ENCODE measurements at regions not wholly inside any gene's neighbourhood (a gene's known extent, or its start where the extent isn't known, plus 50 kb on each side); places are given as distances from the start of the nearest gene placed in this dataset.

DNA sequence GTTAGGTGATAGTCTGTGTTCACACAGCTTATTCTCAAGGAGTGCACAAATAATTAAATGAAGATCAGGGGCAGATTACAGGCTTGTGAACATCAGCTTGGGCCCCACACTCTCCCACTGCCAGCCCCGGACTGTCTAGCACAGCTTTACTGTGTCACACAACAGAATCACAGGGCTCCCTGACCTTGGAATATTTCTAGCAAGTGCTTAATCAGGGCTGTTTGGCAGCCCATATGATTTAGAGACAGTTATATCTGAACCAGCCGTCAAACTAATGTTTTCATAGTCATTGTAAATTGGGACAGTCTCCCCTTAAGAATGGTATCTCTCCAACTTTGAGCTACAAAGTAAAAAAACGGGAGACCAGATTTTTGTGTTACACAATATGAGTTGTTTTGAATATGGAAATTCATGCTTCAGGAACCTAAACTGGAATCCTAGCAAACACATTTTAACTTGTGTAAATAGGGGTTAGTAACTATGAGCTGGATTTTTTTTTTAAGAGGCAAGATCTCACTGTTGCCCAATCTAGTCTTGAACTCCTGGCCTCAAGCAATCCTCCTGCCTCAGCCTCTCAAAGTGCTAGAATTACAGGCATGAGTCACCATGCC lies 517.6 kb downstream of the BNC2 start:
- DNase-seq: no peak

DNA sequence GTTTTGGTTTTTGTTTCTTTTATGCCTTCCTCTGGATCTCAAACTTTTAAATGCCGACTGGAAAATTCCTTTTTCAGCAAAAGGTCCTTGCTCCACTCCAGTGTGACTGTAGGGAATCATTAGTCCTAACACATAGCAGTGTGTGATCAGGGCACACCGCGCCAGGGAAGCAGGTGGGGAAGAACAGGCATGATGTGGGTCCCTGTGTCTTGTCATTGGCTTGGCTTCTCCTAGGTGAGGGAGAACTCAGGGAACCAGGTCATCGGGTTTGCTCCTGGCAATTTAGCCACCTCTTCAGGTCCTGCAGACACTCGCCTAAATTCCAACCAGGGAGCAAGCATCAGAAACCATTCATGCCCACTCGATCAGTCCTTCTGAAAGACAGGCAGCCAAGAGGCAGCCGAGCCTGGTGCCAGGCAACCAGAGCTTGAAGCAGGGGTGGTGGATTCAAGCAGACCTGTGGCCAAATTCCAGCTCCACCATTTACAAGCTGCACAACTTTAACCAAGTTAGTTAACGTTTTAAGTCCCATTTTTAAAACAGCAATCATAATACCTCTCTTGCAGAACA lies 514.2 kb downstream of the BNC2 start:
- DNase-seq: no peak

DNA sequence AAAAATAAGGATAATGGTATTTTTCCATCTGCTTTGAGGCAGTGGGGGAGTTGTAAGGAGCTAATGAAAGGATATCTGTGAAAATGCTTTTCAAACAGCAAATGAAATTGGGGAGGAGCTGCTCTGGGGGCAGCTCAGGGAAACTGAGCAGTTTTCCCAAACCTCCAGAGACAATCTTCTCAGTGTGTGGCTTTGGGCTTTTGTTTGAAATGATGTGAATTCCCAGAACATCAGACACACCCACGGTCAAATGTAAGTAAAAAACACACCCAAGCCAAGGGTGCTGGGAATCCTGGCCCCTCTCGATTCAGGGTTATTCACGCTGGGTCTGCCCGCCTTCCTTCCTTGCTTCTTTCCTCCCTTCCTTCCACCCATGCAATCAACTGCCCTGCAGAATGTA lies 512.6 kb downstream of the BNC2 start:
- DNase-seq: no peak

DNA sequence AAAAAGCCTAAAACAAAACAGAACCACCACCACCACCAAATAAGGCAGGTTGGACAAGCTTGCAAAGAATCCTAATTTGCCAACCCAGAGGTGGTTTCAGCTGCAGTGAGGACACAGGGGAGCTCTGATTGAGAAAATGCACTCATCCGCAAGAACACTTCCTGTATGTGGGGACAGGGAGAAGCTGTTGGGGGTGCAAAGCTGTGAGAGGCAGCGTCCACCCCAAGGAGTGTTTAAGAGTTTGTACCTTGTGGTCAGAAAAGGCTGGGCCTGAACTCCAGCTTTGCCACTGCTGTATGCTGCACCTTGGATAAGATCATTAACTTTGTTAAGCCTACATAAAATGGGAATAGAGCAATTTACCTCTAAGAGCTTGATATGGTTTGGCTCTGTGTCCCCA lies 511.7 kb downstream of the BNC2 start:
- DNase-seq: no peak

Data from stimulated activated CD4-positive, alpha-beta T cell treated with anti-CD3 and anti-CD28 coated beads, Interleukin-1b, Interleukin-23, amount 100 ng/mL, for 48 hours (primary cell).